NB4 (cell line): ENCODE measurements at regions not wholly inside any gene's neighbourhood (a gene's known extent, or its start where the extent isn't known, plus 50 kb on each side); places are given as distances from the start of the nearest gene placed in this dataset.

Experiments used
- CTCF ChIP-seq: IDR thresholded peaks from one replicate; pipeline ENCODE4 v1.5.1; 2012; ENCODE audit warnings: low read depth, low read length
- MAX ChIP-seq: IDR thresholded peaks from 2 replicates; pipeline ENCODE4 v1.6.1; 2011; ENCODE audit warnings: low read depth, low read length
- POLR2A ChIP-seq: IDR thresholded peaks from 2 replicates; pipeline ENCODE4 v1.6.1; 2011; ENCODE audit warnings: mild to moderate bottlenecking; ENCODE audit not compliant: insufficient read length; ENCODE audit errors: extremely low read depth

GRCh38 chr4:144340931-144341330, 200.4 kb upstream of the GYPA start:
- TF ChIP-seq POLR2A (no peak), CTCF (no peak), MAX (no peak)
